DND-41 (cell line): ENCODE measurements at regions not wholly inside any gene's neighbourhood (a gene's known extent, or its start where the extent isn't known, plus 50 kb on each side); places are given as distances from the start of the nearest gene placed in this dataset.

Experiments used
- ATAC-seq: fragments of 200-7000 bp; cut with Tn5 transposase; 3 replicates; pipeline ENCODE4 v1.9.1; 2021; ENCODE audit warnings: low read depth; ENCODE audit not compliant: insufficient read depth
- DNase-seq: peaks from one replicate; pipeline ENCODE4 v3.0.0-alpha.2; 2020
- H2AFZ ChIP-seq: 2 replicates; pipeline ENCODE4 v1.6.0; 2012; ENCODE audit warnings: low read depth, low read length
- H3K27ac ChIP-seq: 2 replicates; pipeline ENCODE4 v1.5.1; 2012; ENCODE audit warnings: low read length, inconsistent platforms
- H3K27me3 ChIP-seq: fragments of 200-600 bp; sonication (generic); 2 replicates; pipeline ENCODE4 v1.6.0; 2012; ENCODE audit warnings: low read length, mild to moderate bottlenecking, inconsistent platforms; ENCODE audit not compliant: insufficient read depth, poor library complexity
- H3K36me3 ChIP-seq: 2 replicates; pipeline ENCODE4 v1.5.1; 2012; ENCODE audit warnings: low read length, inconsistent platforms; ENCODE audit not compliant: insufficient read depth
- H3K4me1 ChIP-seq: 2 replicates; pipeline ENCODE4 v1.5.1; 2012; ENCODE audit warnings: mild to moderate bottlenecking, low read length; ENCODE audit not compliant: insufficient read depth
- H3K4me2 ChIP-seq: 2 replicates; pipeline ENCODE4 v1.6.0; 2012; ENCODE audit warnings: mild to moderate bottlenecking, moderate library complexity, low read length, inconsistent platforms; ENCODE audit not compliant: insufficient read depth
- H3K4me3 ChIP-seq, 2 experiments: fragments of 200-600 bp in 1 of 2; shearing (Covaris generic) in 1 of 2; 2 replicates each; pipeline ENCODE4 v1.5.1; 2012 to 2016; ENCODE audit warnings: inconsistent platforms in 2 of 2, low read length in 2 of 2, mild to moderate bottlenecking in 2 of 2, low read depth in 1 of 2, moderate library complexity in 1 of 2
- H3K79me2 ChIP-seq: 2 replicates; pipeline ENCODE4 v1.6.0; 2012; ENCODE audit warnings: low read length, inconsistent platforms; ENCODE audit not compliant: insufficient read depth
- H3K9ac ChIP-seq: 2 replicates; pipeline ENCODE4 v1.6.0; 2012; ENCODE audit warnings: low read depth, mild to moderate bottlenecking, inconsistent platforms, low read length, moderate library complexity
- H3K9me3 ChIP-seq: 2 replicates; pipeline ENCODE4 v1.5.1; 2012; ENCODE audit warnings: low read length, moderate library complexity, mild to moderate bottlenecking, inconsistent platforms; ENCODE audit not compliant: insufficient read depth, severe bottlenecking
- H4K20me1 ChIP-seq: 2 replicates; pipeline ENCODE4 v1.6.0; 2012; ENCODE audit warnings: low read length; ENCODE audit not compliant: insufficient read depth
- EZH2 ChIP-seq: IDR thresholded peaks from 3 replicates; pipeline ENCODE4 v1.6.1; 2012; ENCODE audit warnings: borderline replicate concordance, low read depth, mild to moderate bottlenecking, moderate library complexity, low read length, inconsistent platforms; ENCODE audit not compliant: severe bottlenecking
- TF ChIP-seq, protein P1 (sequence below): IDR thresholded peaks from 2 replicates; pipeline ENCODE4 v1.5.1; 2012; ENCODE audit warnings: borderline replicate concordance, low read length, moderate library complexity, mild to moderate bottlenecking; ENCODE audit not compliant: poor library complexity, severe bottlenecking; ENCODE audit errors: extremely low read depth

DNA sequence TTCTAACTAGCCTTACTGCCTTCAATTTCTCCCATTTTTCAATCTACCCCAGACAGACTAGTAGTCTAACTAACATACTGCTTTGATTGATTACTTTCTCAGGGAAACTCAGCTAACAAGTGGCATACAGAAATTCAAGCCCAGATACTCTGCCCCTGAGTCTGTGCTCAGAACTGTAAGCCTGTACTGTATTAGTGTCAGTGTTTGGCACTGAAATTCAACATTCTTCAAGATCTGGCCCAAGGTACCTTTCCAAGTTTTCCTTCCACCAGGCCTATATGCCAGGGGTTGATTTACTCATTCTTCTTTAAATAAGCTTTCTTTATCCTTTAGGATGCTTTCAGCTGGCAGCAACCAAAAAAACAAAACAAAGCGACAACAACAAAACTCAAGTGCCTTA, 433.2 kb upstream of the MARCKS start:
- Histone ChIP-seq H2AFZ (no peak overlapping the region), H3K9me3 (no peaks in the 10 kb centered on the region), H3K27me3 (no peaks in the 10 kb centered on the region), H3K4me2 (no peak overlapping the region), H3K79me2 (no peaks in the 10 kb centered on the region), H4K20me1 (no peaks in the 10 kb centered on the region), H3K4me1 (no peaks in the 10 kb centered on the region), H3K4me3 (no peak overlapping the region), H3K36me3 (no peaks in the 10 kb centered on the region), H3K9ac (no peak overlapping the region), H3K27ac (no peak overlapping the region)
- ATAC-seq (no peak), DNase-seq (no peak)
- TF ChIP-seq, protein P1, sequence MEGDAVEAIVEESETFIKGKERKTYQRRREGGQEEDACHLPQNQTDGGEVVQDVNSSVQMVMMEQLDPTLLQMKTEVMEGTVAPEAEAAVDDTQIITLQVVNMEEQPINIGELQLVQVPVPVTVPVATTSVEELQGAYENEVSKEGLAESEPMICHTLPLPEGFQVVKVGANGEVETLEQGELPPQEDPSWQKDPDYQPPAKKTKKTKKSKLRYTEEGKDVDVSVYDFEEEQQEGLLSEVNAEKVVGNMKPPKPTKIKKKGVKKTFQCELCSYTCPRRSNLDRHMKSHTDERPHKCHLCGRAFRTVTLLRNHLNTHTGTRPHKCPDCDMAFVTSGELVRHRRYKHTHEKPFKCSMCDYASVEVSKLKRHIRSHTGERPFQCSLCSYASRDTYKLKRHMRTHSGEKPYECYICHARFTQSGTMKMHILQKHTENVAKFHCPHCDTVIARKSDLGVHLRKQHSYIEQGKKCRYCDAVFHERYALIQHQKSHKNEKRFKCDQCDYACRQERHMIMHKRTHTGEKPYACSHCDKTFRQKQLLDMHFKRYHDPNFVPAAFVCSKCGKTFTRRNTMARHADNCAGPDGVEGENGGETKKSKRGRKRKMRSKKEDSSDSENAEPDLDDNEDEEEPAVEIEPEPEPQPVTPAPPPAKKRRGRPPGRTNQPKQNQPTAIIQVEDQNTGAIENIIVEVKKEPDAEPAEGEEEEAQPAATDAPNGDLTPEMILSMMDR, result no peak
- TF ChIP-seq EZH2, result no peak

DNA sequence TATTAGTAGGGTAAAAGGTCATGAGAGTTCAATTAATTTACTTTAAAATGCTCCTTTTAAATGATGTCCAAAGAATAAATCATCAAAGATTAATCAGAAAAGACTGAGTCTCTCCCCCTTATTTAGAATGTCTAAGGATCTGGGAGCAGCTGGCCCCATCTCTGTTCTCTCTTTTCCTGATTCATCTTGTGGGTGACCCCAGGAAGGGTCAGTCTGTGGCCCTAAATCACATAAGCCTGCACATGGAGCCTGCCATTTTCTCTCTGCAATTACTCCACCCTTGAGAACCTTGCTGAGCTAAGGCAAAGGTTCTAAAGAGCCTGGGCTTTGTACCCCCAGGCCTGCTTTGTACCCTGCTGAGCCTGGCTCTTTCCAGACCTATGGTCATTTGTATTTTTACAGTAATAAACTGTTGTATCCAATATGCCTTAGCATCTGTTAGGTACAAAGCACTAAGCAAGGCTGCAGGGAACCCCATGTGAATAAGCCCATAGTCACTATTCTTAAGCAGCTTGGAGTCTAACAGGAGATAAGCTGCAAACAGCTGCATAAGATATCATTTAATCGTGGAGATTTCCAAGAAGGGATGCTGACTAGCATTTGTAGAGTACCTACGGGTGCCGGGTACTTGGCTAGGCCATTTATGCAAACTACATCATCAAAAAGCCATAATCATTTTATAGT, 431.0 kb upstream of the MARCKS start:
- Histone ChIP-seq H3K27me3 (no peaks in the 10 kb centered on the region), H3K79me2 (no peaks in the 10 kb centered on the region), H3K4me3 (no peak overlapping the region), H3K9ac (no peak overlapping the region), H3K9me3 (no peaks in the 10 kb centered on the region), H4K20me1 (no peaks in the 10 kb centered on the region), H3K4me1 (no peaks in the 10 kb centered on the region), H3K27ac (no peak overlapping the region), H3K36me3 (no peaks in the 10 kb centered on the region), H3K4me2 (no peak overlapping the region), H2AFZ (no peak overlapping the region)
- TF ChIP-seq, protein P1, result no peak
- no peak for TF ChIP-seq EZH2
- no peak for ATAC-seq
- no peak for DNase-seq

DNA sequence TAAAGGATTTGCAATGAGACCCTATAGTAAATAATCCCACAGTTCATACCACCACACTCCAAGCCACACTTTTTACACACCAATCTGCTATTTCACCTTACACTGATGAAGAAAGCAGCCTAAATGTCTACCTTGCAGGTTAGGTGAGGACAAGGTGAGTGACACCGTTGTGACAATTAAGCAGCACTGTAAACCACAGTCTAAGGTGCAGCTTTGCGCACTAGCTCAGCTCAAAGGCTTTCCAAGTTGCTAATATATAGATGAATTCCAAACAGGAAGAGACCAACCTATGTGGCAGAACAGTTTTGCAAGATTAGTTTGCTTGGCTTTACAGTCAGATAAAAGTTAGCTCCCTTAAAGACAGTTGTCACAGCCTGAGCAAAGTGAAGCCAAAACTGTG, 429.5 kb upstream of the MARCKS start:
- Histone ChIP-seq H3K9ac (no peak overlapping the region), H3K36me3 (no peaks in the 10 kb centered on the region), H3K4me1 (no peaks in the 10 kb centered on the region), H3K9me3 (no peaks in the 10 kb centered on the region), H3K79me2 (no peaks in the 10 kb centered on the region), H3K4me3 (no peak overlapping the region), H3K4me2 (no peak overlapping the region), H3K27me3 (no peaks in the 10 kb centered on the region), H4K20me1 (no peaks in the 10 kb centered on the region), H3K27ac (no peak overlapping the region), H2AFZ (no peak overlapping the region)
- no peak for DNase-seq
- TF ChIP-seq EZH2, result no peak
- TF ChIP-seq, protein P1, result no peak
- no peak for ATAC-seq
